A549 (cell line): ENCODE measurements at regions not wholly inside any gene's neighbourhood (a gene's known extent, or its start where the extent isn't known, plus 50 kb on each side); places are given as distances from the start of the nearest gene placed in this dataset.

Experiments used
- ATAC-seq, 2 experiments: fragments of 200-7000 bp in 1 of 2; fragments of >200 bp in 1 of 2; cut with Nextera tagmentation in 1 of 2; cut with Tn5 transposase in 1 of 2; 3 replicates each; pipeline versions ENCODE4 v1.8.0 to v1.9.1; 2018 to 2020; ENCODE audit warnings: mild to moderate bottlenecking in 1 of 2, moderate library complexity in 1 of 2
- CTCF ChIA-PET: fragments of 300-600 bp; sonication (Branson Sonifier 250); formaldehyde crosslinking; extraction: SDS; loops from one replicate; lab custom pipeline; 2021; ENCODE audit warnings: antibody characterized with exemption, inconsistent platforms; lab: Yijun Ruan, JAX
- POLR2A ChIA-PET: fragments of 350-600 bp; formaldehyde crosslinking; extraction: SDS; loops from one replicate; lab custom pipeline; 2021; ENCODE audit warnings: antibody characterized with exemption, inconsistent platforms; lab: Yijun Ruan, JAX
- DNase-seq, 2 experiments: peaks; one replicate each; pipeline versions ENCODE4 v3.0.0 to v3.0.0-alpha.2; 2011 to 2016; ENCODE audit warnings: low read depth in 1 of 2, low spot score in 1 of 2
- FAIRE-seq: peaks from 2 replicates; lab custom pipeline; 2011; peaks lifted over from hg19 to GRCh38; lab: Jason Lieb, UNC
- H3K27ac ChIP-seq, 2 experiments: fragments of >200 bp; sonication (Bioruptor Twin); formaldehyde crosslinking; 3 replicates each; pipeline ENCODE4 v1.5.1; 2016 to 2017
- H3K4me1 ChIP-seq: fragments of >200 bp; sonication (Bioruptor Twin); formaldehyde crosslinking; 3 replicates; pipeline ENCODE4 v1.6.1; 2016
- H3K4me2 ChIP-seq: fragments of >200 bp; sonication (Bioruptor Twin); formaldehyde crosslinking; 3 replicates; pipeline ENCODE4 v1.6.1; 2016
- H3K4me3 ChIP-seq: fragments of >200 bp; sonication (Bioruptor Twin); formaldehyde crosslinking; 3 replicates; pipeline ENCODE4 v1.5.1; 2016
- H3K9me3 ChIP-seq: fragments of >200 bp; sonication (Bioruptor Twin); formaldehyde crosslinking; 3 replicates; pipeline ENCODE4 v1.6.1; 2016
- CHD4 ChIP-seq: fragments of 200-600 bp; sonication (generic); IDR thresholded peaks from 2 replicates; pipeline ENCODE4 v1.6.1; 2016; ENCODE audit warnings: antibody characterized with exemption, mild to moderate bottlenecking, borderline replicate concordance
- FOSB ChIP-seq: fragments of 250-450 bp; sonication (Bioruptor Pico); IDR thresholded peaks from 2 replicates; pipeline ENCODE4 v1.5.0; 2020; ENCODE audit warnings: mild to moderate bottlenecking, moderate library complexity
- FOXS1 ChIP-seq: fragments of 250-450 bp; sonication (Bioruptor Pico); IDR thresholded peaks from 2 replicates; pipeline ENCODE4 v1.5.0; 2020; ENCODE audit warnings: mild to moderate bottlenecking, moderate library complexity
- HDAC2 ChIP-seq: fragments of 200-600 bp; sonication (generic); IDR thresholded peaks from 2 replicates; pipeline ENCODE4 v1.6.1; 2016
- HEYL ChIP-seq: fragments of 250-450 bp; sonication (Bioruptor Pico); IDR thresholded peaks from 2 replicates; pipeline ENCODE4 v1.8.0; 2021; ENCODE audit warnings: mild to moderate bottlenecking, moderate library complexity
- HOXA7 ChIP-seq: fragments of 250-450 bp; sonication (Bioruptor Pico); IDR thresholded peaks from 2 replicates; pipeline ENCODE4 v1.5.0; 2020; ENCODE audit warnings: mild to moderate bottlenecking, moderate library complexity
- HOXB13 ChIP-seq: fragments of 250-450 bp; sonication (Bioruptor Pico); IDR thresholded peaks from 2 replicates; pipeline ENCODE4 v1.5.0; 2020; ENCODE audit warnings: low read depth, mild to moderate bottlenecking, moderate library complexity
- KDM1A ChIP-seq: fragments of 200-600 bp; sonication (generic); IDR thresholded peaks from 2 replicates; pipeline ENCODE4 v1.6.1; 2016; ENCODE audit warnings: low read depth, mild to moderate bottlenecking
- MYC ChIP-seq: IDR thresholded peaks from 2 replicates; pipeline ENCODE4 v1.6.1; 2012; ENCODE audit warnings: mild to moderate bottlenecking, inconsistent platforms, low read length, improper control_type of control experiment, borderline replicate concordance
- RARB ChIP-seq: fragments of 250-450 bp; sonication (Bioruptor Pico); IDR thresholded peaks from 2 replicates; pipeline ENCODE4 v1.8.0; 2021; ENCODE audit warnings: mild to moderate bottlenecking, moderate library complexity
- RNF2 ChIP-seq: fragments of 200-600 bp; sonication (generic); IDR thresholded peaks from 2 replicates; pipeline ENCODE4 v1.6.1; 2016; ENCODE audit warnings: low read depth, mild to moderate bottlenecking, antibody characterized with exemption, moderate library complexity, borderline replicate concordance
- SREBF2 ChIP-seq: fragments of 450-650 bp; IDR thresholded peaks from 2 replicates; pipeline ENCODE4 v1.6.1; 2014; ENCODE audit warnings: mild to moderate bottlenecking, moderate library complexity
- TFCP2L1 ChIP-seq: fragments of 250-450 bp; sonication (Bioruptor Pico); IDR thresholded peaks from 2 replicates; pipeline ENCODE4 v1.5.0; 2021; ENCODE audit warnings: mild to moderate bottlenecking
- ZC3H11A ChIP-seq: fragments of 450-650 bp; IDR thresholded peaks from 2 replicates; pipeline ENCODE4 v1.6.1; 2014; ENCODE audit warnings: antibody characterized with exemption, mild to moderate bottlenecking
- WGBS: methylation state at CpG from one replicate; pipeline ENCODE4 v1.1.6; 2017; ENCODE audit errors: missing lambda C conversion rate; 5-methylcytosine and 5-hydroxymethylcytosine counted together
- TF ChIP-seq, protein P1 (sequence below): fragments of 200-600 bp; sonication (generic); IDR thresholded peaks from 2 replicates; pipeline ENCODE4 v1.6.1; 2016; ENCODE audit warnings: antibody characterized with exemption, mild to moderate bottlenecking, moderate library complexity

DNA sequence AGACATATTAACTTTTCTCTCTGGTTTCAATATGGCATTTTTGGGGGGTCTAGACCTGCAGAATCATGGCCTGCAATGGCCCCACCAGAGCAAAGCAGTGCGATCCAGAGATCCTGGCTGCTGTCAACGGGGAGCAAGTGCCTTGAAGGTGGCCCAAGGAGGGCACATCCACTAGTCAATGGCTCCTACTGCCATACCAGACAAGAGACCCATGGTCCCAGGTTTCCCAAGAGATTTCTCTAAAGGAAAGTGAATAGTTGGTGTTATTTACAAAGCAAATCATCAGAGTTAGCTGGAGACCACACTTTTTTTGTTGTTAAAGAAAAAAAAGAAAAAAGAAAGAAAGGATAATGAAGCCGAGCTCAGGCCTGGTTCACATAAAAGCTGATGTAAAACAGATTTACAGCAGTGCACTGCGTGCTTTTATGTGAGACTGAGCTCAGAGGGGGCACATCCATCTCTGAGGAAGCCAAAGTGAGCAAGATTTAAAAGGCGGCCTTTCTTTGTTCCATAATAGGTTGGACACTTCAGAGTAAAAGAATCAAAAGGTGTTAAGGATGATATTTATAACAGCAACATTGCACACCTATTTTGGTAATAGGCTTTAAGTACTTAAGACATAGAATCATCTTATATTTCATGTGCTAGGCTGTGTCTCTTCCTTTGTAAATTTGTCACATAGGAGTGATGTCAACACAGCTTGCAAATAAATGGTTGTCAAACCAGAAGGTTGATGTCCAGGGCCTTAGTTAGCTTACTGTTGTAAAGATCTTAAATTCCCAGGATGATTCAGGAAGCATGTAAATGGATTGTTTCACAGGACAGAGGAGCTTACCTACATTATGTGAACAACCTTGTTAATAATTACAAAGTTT lies 201.3 kb upstream of the NTM start (continued):
- TF ChIP-seq HOXB13 (CRISPR knock-in tag): no peak

DNA sequence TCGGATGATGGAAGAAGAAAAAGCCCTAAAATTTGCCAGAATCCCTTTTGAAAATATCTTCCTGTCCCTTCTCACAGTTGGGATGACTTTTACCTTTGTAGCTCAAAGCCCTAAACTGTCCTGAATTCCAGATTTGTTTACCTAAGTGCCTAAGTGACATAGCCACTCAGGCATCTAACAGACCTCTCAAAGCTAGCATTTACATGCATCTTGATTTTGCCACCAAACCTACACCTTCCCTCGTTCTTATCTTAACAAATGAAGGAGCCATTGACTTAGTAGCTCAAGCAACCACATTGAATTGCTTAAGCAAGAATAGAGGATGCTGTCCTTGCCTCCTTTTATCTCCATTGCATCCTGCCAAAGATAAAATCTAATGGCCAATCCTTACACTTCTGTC lies 198.4 kb upstream of the NTM start:
- POLR2A ChIA-PET: no interaction called here
- TF ChIP-seq HDAC2: no peak
- TF ChIP-seq HEYL (CRISPR knock-in tag): no peak
- no peak for TF ChIP-seq KDM1A
- TF ChIP-seq CHD4: no peak
- TF ChIP-seq SREBF2: no peak
- TF ChIP-seq FOSB (CRISPR knock-in tag): no peak
- H3K4me2 ChIP-seq: no peak overlapping the region
- no peak for ATAC-seq
- no peaks in the 10 kb centered on the region for H3K4me1 ChIP-seq
- no peak for FAIRE-seq
- no peak overlapping the region for H3K4me3 ChIP-seq
- no peaks in the 10 kb centered on the region for H3K9me3 ChIP-seq
- no peak for DNase-seq
- 8% methylated on average over 2 of the region's 2 CpGs for WGBS
- CTCF ChIA-PET: no interaction called here
- H3K27ac ChIP-seq: no peak overlapping the region

DNA sequence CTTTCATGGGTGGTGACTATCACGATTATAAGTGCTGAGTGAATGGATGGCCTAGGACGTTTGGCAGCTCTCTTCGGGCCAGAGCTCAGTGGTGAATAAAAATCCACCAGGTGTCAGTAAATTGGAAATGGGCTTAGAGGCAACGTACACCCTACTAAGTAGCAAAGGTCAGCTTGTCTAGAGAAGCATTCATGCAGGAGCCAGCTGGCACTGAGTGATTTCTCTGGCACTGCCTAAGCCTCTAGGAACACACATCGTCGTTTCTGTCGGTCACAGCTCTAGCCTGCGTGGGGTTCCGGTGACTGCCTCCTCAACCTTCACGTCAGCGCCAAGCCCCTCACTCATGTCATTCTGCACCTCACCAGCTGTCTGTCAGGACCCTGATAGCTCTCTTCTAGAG lies 192.4 kb upstream of the NTM start:
- H3K4me3 ChIP-seq: no peak overlapping the region
- no peak overlapping the region for H3K27ac ChIP-seq
- no peaks in the 10 kb centered on the region for H3K9me3 ChIP-seq
- no peak overlapping the region for H3K4me2 ChIP-seq
- CTCF ChIA-PET: no interaction called here
- WGBS: 6% methylated on average over 11 of the region's 11 CpGs
- no peak for TF ChIP-seq HDAC2
- DNase-seq (no peak), FAIRE-seq (no peak), ATAC-seq (no peak)
- POLR2A ChIA-PET: no interaction called here
- H3K4me1 ChIP-seq: no peaks in the 10 kb centered on the region

DNA sequence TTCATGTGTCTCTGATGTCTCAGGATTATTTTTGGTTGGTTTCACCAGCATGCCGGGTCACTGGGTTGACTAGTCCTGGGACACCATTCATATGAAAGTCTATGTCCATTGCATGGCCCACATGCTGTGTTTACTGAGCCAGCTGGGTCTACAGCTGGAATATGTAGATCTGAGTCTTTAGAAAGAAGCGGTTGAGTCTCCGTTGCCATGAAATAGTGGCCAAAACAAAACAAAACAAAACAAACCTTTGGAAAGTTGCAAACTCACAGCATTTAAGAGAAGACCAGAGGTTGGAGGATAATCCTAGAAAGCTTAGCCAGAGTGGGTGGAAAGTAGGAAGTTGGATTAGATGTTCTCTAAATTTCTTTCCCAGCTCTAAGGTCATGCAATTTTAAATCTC lies 191.8 kb upstream of the NTM start:
- no peaks in the 10 kb centered on the region for H3K9me3 ChIP-seq
- no peaks in the 10 kb centered on the region for H3K4me1 ChIP-seq
- ChIA-PET CTCF (interaction anchor here (0.7 kb wide), 1 partner anchor 18 kb away, joined by 3 read pairs; no protein-coding TSS in a partner anchor), POLR2A (no interaction called here)
- H3K4me2 ChIP-seq: no peak overlapping the region
- H3K27ac ChIP-seq: no peak overlapping the region
- FAIRE-seq: no peak
- no peak for DNase-seq
- no peak overlapping the region for H3K4me3 ChIP-seq
- 48% methylated on average over 3 of the region's 3 CpGs for WGBS
- TF ChIP-seq RARB (CRISPR knock-in tag) (no peak), MYC (no peak), ZC3H11A (no peak), FOXS1 (CRISPR knock-in tag) (no peak), RNF2 (no peak), KDM1A (no peak)
- ATAC-seq: no peak

DNA sequence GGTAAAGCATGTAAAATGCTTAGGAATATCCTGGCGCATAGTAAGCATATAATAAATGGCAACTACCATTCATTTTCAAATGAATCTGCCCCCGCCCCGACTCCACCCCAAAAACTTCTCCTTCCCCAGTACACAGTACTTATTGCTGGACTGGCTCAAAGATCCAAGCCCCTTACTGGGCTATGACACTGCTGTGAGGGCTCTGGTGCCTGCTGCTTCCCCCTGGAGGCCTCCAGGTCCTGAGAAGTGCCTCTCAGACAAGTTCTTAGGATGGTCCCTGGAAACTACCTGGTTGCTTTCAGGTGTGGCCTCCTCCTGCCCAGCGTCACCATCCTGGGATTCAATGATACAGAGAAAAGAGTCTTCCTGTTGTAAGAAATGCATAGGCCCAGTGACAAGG lies 190.6 kb upstream of the NTM start:
- Histone ChIP-seq H3K4me1 (no peaks in the 10 kb centered on the region), H3K27ac (no peak overlapping the region), H3K9me3 (no peaks in the 10 kb centered on the region), H3K4me3 (no peak overlapping the region), H3K4me2 (no peak overlapping the region)
- no peak for DNase-seq
- ATAC-seq: no peak
- POLR2A ChIA-PET: no interaction called here
- TF ChIP-seq HOXA7 (CRISPR knock-in tag) (no peak), SREBF2 (no peak), TFCP2L1 (CRISPR knock-in tag) (no peak)
- TF ChIP-seq, protein P1, sequence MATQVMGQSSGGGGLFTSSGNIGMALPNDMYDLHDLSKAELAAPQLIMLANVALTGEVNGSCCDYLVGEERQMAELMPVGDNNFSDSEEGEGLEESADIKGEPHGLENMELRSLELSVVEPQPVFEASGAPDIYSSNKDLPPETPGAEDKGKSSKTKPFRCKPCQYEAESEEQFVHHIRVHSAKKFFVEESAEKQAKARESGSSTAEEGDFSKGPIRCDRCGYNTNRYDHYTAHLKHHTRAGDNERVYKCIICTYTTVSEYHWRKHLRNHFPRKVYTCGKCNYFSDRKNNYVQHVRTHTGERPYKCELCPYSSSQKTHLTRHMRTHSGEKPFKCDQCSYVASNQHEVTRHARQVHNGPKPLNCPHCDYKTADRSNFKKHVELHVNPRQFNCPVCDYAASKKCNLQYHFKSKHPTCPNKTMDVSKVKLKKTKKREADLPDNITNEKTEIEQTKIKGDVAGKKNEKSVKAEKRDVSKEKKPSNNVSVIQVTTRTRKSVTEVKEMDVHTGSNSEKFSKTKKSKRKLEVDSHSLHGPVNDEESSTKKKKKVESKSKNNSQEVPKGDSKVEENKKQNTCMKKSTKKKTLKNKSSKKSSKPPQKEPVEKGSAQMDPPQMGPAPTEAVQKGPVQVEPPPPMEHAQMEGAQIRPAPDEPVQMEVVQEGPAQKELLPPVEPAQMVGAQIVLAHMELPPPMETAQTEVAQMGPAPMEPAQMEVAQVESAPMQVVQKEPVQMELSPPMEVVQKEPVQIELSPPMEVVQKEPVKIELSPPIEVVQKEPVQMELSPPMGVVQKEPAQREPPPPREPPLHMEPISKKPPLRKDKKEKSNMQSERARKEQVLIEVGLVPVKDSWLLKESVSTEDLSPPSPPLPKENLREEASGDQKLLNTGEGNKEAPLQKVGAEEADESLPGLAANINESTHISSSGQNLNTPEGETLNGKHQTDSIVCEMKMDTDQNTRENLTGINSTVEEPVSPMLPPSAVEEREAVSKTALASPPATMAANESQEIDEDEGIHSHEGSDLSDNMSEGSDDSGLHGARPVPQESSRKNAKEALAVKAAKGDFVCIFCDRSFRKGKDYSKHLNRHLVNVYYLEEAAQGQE: no peak
- no peak for FAIRE-seq
- CTCF ChIA-PET: no interaction called here
- 2% methylated on average over 4 of the region's 4 CpGs for WGBS
